Small intestine (tissue), 7 donors: ENCODE measurements at regions not wholly inside any gene's neighbourhood (a gene's known extent, or its start where the extent isn't known, plus 50 kb on each side); places are given as distances from the start of the nearest gene placed in this dataset.
"Not testable (repeated sequence)": the region's sequence is repeated elsewhere in the genome, so short reads cannot be mapped to it uniquely, and the experiment has no call there.

Source experiments
- DNase-seq, 2 donors: peaks; one replicate each; pipeline versions ENCODE4 v3.0.0 to v3.0.0-alpha.2; 2013
- FAIRE-seq: peaks from 2 replicates; lab custom pipeline; 2012; peaks lifted over from hg19 to GRCh38; lab: Jason Lieb, UNC
- H3K27ac ChIP-seq, 3 donors: one replicate each; pipeline ENCODE4 v1.5.1; 2013; ENCODE audit warnings: low read length in 2 of 3, mild to moderate bottlenecking in 2 of 3, control low read depth in 1 of 3, inconsistent platforms in 1 of 3, low read depth in 1 of 3, moderate library complexity in 1 of 3
- H3K27me3 ChIP-seq, 3 donors: one replicate each; pipeline ENCODE4 v1.6.1; 2013; ENCODE audit warnings: low read length in 3 of 3, inconsistent platforms in 1 of 3; ENCODE audit not compliant: control insufficient read depth in 3 of 3, insufficient read depth in 3 of 3
- H3K36me3 ChIP-seq, 3 donors: one replicate each; pipeline ENCODE4 v1.6.1; 2013; ENCODE audit warnings: low read length in 3 of 3, inconsistent platforms in 1 of 3, low read depth in 1 of 3, mild to moderate bottlenecking in 1 of 3, moderate library complexity in 1 of 3; ENCODE audit not compliant: control insufficient read depth in 3 of 3, insufficient read depth in 2 of 3
- H3K4me1 ChIP-seq, 3 donors: one replicate each; pipeline ENCODE4 v1.6.1; 2013; ENCODE audit warnings: low read length in 2 of 3, inconsistent platforms in 1 of 3, low read depth in 1 of 3, mild to moderate bottlenecking in 1 of 3, moderate library complexity in 1 of 3; ENCODE audit not compliant: control insufficient read depth in 3 of 3, insufficient read depth in 2 of 3
- H3K4me3 ChIP-seq, 3 donors: one replicate each; pipeline ENCODE4 v1.5.1; 2013; ENCODE audit warnings: low read length in 3 of 3, control low read depth in 1 of 3, inconsistent platforms in 1 of 3, low read depth in 1 of 3, mild to moderate bottlenecking in 1 of 3, moderate library complexity in 1 of 3
- H3K9me3 ChIP-seq, 2 donors: one replicate each; pipeline ENCODE4 v1.6.1; 2013; ENCODE audit warnings: low read depth in 1 of 2, low read length in 1 of 2; ENCODE audit not compliant: control insufficient read depth in 2 of 2, insufficient read depth in 1 of 2
- WGBS, 3 donors: extraction: QIAGEN DNeasy Blood & Tissue Kit; methylation state at CpG; one replicate each; pipeline ENCODE4 v1.1.7; 2013; 5-methylcytosine and 5-hydroxymethylcytosine counted together
- donor health status: healthy with polysubstance abuse.
- donor health status: control.
- donor health status: control.
- donor health status: Bipolar disorder and iron deficiency.
- donor health status: healthy.

DNA sequence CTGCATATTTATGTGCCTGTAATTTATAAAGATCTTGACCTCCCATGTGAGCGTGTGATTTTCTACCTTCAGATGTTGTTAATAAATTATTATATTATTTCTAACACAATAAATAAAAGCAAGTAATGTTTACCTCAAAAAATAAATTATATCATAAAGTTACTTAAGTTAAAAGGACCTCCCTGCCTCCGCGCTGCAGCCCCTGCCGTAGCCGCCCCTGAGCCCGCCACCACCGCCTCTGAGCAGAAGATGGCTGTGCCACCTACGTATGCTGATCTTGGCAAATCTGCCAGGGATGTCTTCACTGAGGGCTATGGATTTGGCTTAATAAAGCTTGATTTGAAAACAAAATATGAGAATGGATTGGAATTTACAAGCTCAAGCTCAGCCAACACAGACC lies 119.6 kb upstream of the BRWD3 start:
- peaks cover 0 to 5% of the 10 kb centered on the region in 2 donors for H3K9me3 ChIP-seq
- WGBS, 3 donors = 91 to 94% (median 93%) methylated on average over 8 of the region's 8 CpGs
- H3K27me3 ChIP-seq = no peaks in the 10 kb centered on the region
- DNase-seq (no peak), FAIRE-seq (no peak)
- H3K4me3 ChIP-seq = no peak overlapping the region
- H3K4me1 ChIP-seq = no peaks in the 10 kb centered on the region
- H3K27ac ChIP-seq = no peak overlapping the region
- H3K36me3 ChIP-seq = no peaks in the 10 kb centered on the region

- H3K9me3 ChIP-seq = peaks cover 0 to 12% of the 10 kb centered on the region in 2 donors
- no peak for DNase-seq
- no peaks in the 10 kb centered on the region for H3K27me3 ChIP-seq
- no peak overlapping the region for H3K4me3 ChIP-seq
- no peak overlapping the region for H3K27ac ChIP-seq
- no peaks in the 10 kb centered on the region for H3K4me1 ChIP-seq
- no peak for FAIRE-seq
- no peaks in the 10 kb centered on the region for H3K36me3 ChIP-seq
- 50 to 85% (median 50%) methylated on average over 1 of the region's 1 CpG for WGBS, 3 donors
Observed at GRCh38 chrX:80917919-80918318, 108.2 kb upstream of the BRWD3 start.

- not testable (repeated sequence) for H3K27ac ChIP-seq, FAIRE-seq, H3K4me1 ChIP-seq, H3K36me3 ChIP-seq, H3K27me3 ChIP-seq, H3K4me3 ChIP-seq, DNase-seq
- 84 to 95% (median 89%) methylated on average over 2 of the region's 2 CpGs for WGBS, 3 donors
- peaks cover 0 to 11% of the 10 kb centered on the region in 2 donors for H3K9me3 ChIP-seq
Observed at GRCh38 chrX:80912351-80912750, 102.7 kb upstream of the BRWD3 start.

GRCh38 chrX:80879916-80880315 lies 70.2 kb upstream of the BRWD3 start:
- FAIRE-seq = no peak

DNA sequence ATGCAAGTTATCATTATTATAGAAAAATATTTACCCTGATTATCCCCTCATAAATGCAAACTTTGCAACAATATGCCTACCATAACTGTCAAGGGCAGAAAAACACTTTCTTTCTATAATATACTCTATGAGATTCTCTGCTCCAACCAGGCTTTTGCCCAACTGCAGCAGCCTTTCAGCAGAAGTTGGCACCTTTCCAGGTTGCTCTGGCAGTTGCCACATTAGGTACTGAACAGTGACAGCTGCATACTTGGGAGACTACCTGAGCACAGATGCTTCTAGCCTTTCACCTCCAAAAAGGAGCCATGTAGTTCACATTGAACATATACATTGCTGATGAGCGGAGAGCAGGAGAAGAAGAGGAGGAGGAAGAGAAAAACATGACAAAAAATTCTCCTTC lies 69.5 kb upstream of the BRWD3 start:
- Histone ChIP-seq H3K4me1 (no peaks in the 10 kb centered on the region), H3K27me3 (no peaks in the 10 kb centered on the region), H3K4me3 (no peak overlapping the region), H3K36me3 (no peaks in the 10 kb centered on the region), H3K9me3 (no peaks in the 10 kb centered on the region), H3K27ac (no peak overlapping the region)
- DNase-seq (peak; percentile 5 to 8), FAIRE-seq (no peak)
- 67 to 100% (median 84%) methylated on average over 1 of the region's 1 CpG for WGBS, 3 donors

More at GRCh38 chrX:80879916-80880315, 70.2 kb upstream of the BRWD3 start:
- no peaks in the 10 kb centered on the region for H3K27me3 ChIP-seq
- no peaks in the 10 kb centered on the region for H3K9me3 ChIP-seq
- 12 to 32% (median 23%) methylated on average over 1 of the region's 1 CpG for WGBS, 3 donors
- no peaks in the 10 kb centered on the region for H3K4me1 ChIP-seq
- no peak overlapping the region for H3K4me3 ChIP-seq
- H3K36me3 ChIP-seq = no peaks in the 10 kb centered on the region
- DNase-seq = no peak
- H3K27ac ChIP-seq = no peak overlapping the region

DNA sequence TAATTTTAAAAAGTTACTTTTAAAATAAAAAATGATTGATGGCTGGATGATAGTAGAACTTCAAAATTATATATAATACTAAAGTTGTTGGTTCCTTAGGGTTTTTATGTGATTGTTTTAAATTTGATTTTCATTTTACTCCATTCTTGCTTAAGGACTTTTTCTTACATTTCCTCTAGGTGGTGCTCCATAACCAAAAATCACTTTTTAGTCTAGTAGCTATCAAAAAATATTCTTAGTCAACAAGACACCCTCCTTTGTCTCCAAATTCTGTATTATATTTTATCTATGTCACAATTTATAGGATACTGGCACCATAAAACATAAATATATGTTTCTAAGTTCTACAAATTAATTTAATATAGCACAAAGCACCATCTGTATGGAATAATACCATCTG lies 67.2 kb upstream of the BRWD3 start:
- Histone ChIP-seq H3K4me1 (no peaks in the 10 kb centered on the region), H3K4me3 (no peak overlapping the region), H3K9me3 (no peaks in the 10 kb centered on the region), H3K27ac (no peak overlapping the region), H3K36me3 (no peaks in the 10 kb centered on the region), H3K27me3 (no peaks in the 10 kb centered on the region)
- DNase-seq (peak; percentile 8), FAIRE-seq (peak; percentile 70)
